ENCODE measurements at regions not wholly inside any gene's neighbourhood (a gene's known extent, or its start where the extent isn't known, plus 50 kb on each side); places are given as distances from the start of the nearest gene placed in this dataset.

DNA sequence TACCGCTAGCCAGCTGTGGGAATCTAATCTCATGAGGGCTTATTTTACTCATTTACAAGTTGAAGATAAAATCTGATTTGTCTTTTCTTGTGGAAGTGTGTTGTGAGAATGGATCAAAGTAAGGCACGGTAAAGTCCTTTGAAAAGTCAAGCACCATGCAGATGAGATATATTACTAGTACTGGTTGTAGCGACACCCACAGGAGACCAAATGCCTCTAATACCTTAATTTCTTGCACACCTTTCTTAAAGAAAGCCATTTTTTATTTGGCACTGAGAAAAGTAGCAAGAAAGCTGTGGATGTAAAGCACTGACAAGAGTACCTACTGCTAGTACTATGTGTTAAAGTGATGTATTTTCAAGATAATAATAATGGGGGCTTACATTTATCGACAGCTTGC is 191.0 kb upstream of the MMS22L start:
- no peak for TF ChIP-seq YY1 (IDR thresholded peaks at IDR 0.05; ENCODE audit: insufficient read depth, insufficient read length)
- TF ChIP-seq ZNF274 (IDR thresholded peaks at IDR 0.05; ENCODE audit: low read depth, low read length) = no peak
- no peak for TF ChIP-seq SUZ12 (IDR thresholded peaks at IDR 0.05; ENCODE audit: extremely low read depth, insufficient read depth, insufficient read length)
